ENCODE measurements at regions not wholly inside any gene's neighbourhood (a gene's known extent, or its start where the extent isn't known, plus 50 kb on each side); places are given as distances from the start of the nearest gene placed in this dataset.

DNA sequence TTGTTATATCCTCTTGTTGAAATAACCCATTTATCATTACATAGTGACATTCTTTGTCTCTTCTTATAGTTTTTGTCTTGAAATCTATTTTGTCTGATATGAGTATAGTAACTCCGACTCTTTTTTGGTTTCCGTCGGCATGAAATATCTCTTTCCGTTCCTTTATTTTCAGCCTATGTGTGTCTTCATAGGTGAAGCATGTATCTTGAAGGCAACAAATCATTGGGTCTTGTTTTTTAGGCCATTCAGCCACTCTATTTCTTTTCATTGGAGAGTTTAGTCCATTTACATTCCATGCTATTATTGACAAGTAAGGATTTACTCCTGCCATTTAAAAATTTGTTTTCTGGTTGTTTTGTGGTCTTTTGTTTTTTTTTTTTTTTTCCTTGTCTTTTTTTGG lies 441.9 kb upstream of the KAZN start:
- TF ChIP-seq CTCF (conservative IDR thresholded peaks at IDR 0.05) (no peak), ZFX (IDR thresholded peaks at IDR 0.05) (no peak)

Data from C4-2B (cell line).